AG04449 (cell line): ENCODE measurements at regions not wholly inside any gene's neighbourhood (a gene's known extent, or its start where the extent isn't known, plus 50 kb on each side); places are given as distances from the start of the nearest gene placed in this dataset.

Experiments used
- CTCF ChIA-PET: fragments of 350-600 bp; formaldehyde crosslinking; extraction: SDS; loops from one replicate; lab custom pipeline; 2021; ENCODE audit warnings: antibody characterized with exemption; lab: Yijun Ruan, JAX
- POLR2A ChIA-PET: fragments of 400-600, 350-600 bp; formaldehyde crosslinking; extraction: SDS; loops from one replicate; lab custom pipeline; 2020; ENCODE audit warnings: antibody characterized with exemption, inconsistent platforms; lab: Yijun Ruan, JAX
- DNase-seq: peaks from one replicate; pipeline ENCODE4 v3.0.0-alpha.2; 2010; ENCODE audit warnings: low read depth, low spot score
- H3K4me3 ChIP-seq: 2 replicates; pipeline ENCODE4 v1.5.1; 2011; ENCODE audit warnings: low read depth, mild to moderate bottlenecking, control low read depth, low read length
- TF ChIP-seq, protein P1 (sequence below): IDR thresholded peaks from one replicate; pipeline ENCODE4 v1.5.1; 2011; ENCODE audit warnings: mild to moderate bottlenecking, moderate library complexity, low read length, control low read depth, inconsistent platforms; ENCODE audit not compliant: insufficient read depth; ENCODE audit errors: missing control alignments

DNA sequence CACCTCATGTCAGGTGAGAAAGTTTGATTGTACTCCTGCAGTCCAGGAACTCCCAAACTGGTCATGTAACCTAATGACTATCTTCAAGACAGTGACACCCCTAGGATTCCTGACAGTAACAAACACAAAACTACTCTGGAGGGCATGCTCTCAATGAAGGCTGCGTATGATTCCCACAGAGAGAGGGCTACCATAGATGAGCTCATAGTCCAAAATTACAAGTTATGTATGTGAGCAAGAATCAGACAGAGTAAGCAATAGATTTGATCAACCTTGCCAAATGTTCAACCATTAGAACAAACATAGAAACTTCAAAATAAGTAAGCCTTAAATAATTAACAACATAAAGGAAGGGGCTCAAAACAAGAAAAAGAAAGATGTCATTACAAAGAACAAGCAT lies 158.1 kb downstream of the COPRS start:
- TF ChIP-seq, protein P1, sequence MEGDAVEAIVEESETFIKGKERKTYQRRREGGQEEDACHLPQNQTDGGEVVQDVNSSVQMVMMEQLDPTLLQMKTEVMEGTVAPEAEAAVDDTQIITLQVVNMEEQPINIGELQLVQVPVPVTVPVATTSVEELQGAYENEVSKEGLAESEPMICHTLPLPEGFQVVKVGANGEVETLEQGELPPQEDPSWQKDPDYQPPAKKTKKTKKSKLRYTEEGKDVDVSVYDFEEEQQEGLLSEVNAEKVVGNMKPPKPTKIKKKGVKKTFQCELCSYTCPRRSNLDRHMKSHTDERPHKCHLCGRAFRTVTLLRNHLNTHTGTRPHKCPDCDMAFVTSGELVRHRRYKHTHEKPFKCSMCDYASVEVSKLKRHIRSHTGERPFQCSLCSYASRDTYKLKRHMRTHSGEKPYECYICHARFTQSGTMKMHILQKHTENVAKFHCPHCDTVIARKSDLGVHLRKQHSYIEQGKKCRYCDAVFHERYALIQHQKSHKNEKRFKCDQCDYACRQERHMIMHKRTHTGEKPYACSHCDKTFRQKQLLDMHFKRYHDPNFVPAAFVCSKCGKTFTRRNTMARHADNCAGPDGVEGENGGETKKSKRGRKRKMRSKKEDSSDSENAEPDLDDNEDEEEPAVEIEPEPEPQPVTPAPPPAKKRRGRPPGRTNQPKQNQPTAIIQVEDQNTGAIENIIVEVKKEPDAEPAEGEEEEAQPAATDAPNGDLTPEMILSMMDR = no peak
- no peak for DNase-seq
- ChIA-PET CTCF (interaction anchor here (1.6 kb wide), 1 partner anchor 142 kb away, joined by 3 read pairs; no protein-coding TSS in a partner anchor), POLR2A (no interaction called here)
- H3K4me3 ChIP-seq = no peak overlapping the region

DNA sequence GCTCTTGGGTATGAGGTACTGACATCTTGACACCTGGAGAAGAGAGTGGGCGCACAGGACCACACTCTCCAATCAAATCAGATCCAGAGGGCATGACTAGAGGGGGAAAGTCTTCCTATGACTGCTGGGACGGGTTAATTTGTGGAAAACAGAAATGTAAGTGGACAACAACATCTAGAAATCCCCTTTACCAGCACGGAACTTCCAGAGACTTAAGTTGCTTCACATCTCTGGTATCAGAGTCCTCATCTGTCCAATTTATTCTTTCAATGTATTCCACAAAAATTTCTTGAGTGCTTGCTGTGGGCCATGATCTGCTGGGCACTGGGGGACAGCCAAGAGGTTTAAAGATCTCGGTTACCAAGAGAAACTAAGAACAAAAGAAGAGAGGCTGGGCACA lies 159.2 kb downstream of the COPRS start:
- CTCF ChIA-PET = interaction anchor here (1.2 kb wide), 2 partner anchors 38 to 143 kb away, joined by 3 read pairs; no protein-coding TSS in a partner anchor
- no peak overlapping the region for H3K4me3 ChIP-seq
- POLR2A ChIA-PET = no interaction called here
- TF ChIP-seq, protein P1 = no peak
- DNase-seq = no peak

DNA sequence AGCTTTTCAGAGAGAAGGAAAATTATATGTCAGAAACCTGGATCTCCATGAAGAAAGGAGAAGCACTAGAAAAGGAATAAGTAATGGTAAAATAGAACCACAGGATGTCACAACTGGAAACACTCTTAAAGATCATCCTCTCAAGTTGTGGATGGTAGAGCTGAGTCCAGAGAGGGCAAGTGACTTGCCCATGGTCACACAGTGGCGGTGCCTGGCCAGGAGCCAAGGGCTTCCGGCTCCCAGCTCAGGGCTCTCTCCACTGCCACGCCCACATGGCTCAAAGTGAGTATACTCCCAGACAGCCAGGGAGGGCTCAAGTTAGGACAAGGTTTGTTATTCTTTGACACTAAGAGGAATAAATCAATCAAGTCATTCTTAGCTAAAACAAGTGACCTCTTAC lies 159.8 kb downstream of the COPRS start:
- ChIA-PET POLR2A (no interaction called here), CTCF (interaction anchor here (1.2 kb wide), 2 partner anchors 39 to 143 kb away, joined by 3 read pairs; no protein-coding TSS in a partner anchor)
- DNase-seq = no peak
- TF ChIP-seq, protein P1 = no peak
- no peak overlapping the region for H3K4me3 ChIP-seq

DNA sequence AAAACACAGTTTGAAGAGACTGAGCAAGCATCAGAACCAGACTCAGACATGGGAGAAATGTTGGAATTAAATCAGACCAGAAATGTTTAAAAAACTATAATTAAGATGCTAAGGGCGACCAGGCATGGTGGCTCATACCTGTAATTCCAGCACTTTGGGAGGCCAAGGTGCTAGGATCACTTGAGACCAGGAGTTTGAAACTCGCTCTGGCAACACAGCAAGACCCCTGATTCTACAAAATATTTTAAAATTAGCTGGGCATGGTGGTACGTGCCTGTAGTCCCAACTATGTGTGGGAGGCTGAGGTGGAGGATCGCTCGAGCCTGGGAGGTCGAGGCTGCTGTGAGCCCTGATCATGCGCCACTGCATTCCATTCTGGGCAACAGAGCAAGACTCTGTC lies 160.3 kb downstream of the COPRS start:
- ChIA-PET CTCF (interaction anchor here (1.2 kb wide), 1 partner anchor 39 kb away, joined by 3 read pairs; no protein-coding TSS in a partner anchor), POLR2A (no interaction called here)
- no peak overlapping the region for H3K4me3 ChIP-seq
- DNase-seq = no peak
- TF ChIP-seq, protein P1 = no peak

DNA sequence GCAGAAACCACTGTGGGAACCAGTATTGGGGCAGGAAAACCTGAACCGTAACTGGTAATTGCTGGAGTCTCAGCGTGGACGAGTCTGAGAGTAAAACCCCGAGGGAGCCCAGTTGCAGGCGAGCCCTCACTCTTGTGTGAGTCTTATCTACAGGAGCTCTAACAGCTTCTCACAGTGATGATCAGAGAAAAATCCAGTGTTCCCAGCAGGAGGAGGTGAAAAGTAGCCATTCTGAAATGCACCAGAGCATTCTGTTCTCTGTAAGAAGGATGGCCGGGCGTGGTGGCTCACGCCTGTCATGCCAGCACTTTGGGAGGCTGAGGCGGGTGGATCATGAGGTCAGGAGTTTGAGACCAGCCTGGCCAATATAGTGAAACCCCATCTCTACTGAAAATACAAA lies 161.2 kb downstream of the COPRS start:
- TF ChIP-seq, protein P1 = no peak
- no peak for DNase-seq
- no peak overlapping the region for H3K4me3 ChIP-seq
- POLR2A ChIA-PET = no interaction called here
- CTCF ChIA-PET = interaction anchor here (1.3 to 5.3 kb wide), 2 partner anchors 37 to 144 kb away, joined by 3 to 30 read pairs; no protein-coding TSS in a partner anchor

DNA sequence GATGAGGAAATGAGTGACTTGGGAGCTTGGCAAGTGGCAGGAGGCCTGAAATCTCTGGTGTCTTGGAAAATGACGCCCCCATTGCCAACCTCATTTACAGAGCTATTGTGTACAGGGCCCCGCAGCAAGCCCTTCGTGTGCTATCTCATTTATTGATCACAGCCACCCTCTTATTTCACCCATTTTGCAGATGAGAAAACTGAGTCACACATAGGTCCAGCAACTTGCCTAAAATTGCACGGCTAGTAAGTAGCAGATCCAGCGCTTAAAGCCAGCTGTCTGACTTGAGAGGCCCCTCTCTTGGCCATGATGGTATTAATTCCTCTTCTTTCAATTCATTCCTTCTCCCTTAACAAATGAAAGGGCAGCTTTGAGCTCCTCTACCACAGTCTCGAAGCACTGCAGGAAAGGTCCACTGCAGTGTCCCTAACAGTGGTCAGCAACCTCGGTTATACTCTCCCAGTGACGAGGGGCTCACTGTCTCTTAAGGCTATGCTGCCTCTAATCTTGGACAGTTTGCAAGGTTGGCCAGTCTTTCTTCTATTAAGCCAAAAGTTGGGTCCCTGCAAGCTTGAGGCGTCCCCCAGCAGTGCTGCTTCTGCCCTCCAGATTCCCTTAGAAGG lies 162.2 kb downstream of the COPRS start:
- DNase-seq = no peak
- ChIA-PET CTCF (interaction anchor here (0.7 to 5.3 kb wide), 10 partner anchors 8 to 145 kb away, joined by 3 to 30 read pairs (median 3); no protein-coding TSS in a partner anchor), POLR2A (interaction anchor here (0.9 to 1.3 kb wide), 6 partner anchors 26 to 100 kb away, joined by 3 to 7 read pairs (median 4); no protein-coding TSS in a partner anchor)
- TF ChIP-seq, protein P1 = no peak
- no peak overlapping the region for H3K4me3 ChIP-seq
